COLO829 (cell line): ENCODE measurements at regions not wholly inside any gene's neighbourhood (a gene's known extent, or its start where the extent isn't known, plus 50 kb on each side); places are given as distances from the start of the nearest gene placed in this dataset.
"Not testable (repeated sequence)": the region's sequence is repeated elsewhere in the genome, so short reads cannot be mapped to it uniquely, and the experiment has no call there.

Experiments used
- DNase-seq: peaks from one replicate; pipeline ENCODE4 v3.0.0; 2012; ENCODE audit warnings: low spot score

DNA sequence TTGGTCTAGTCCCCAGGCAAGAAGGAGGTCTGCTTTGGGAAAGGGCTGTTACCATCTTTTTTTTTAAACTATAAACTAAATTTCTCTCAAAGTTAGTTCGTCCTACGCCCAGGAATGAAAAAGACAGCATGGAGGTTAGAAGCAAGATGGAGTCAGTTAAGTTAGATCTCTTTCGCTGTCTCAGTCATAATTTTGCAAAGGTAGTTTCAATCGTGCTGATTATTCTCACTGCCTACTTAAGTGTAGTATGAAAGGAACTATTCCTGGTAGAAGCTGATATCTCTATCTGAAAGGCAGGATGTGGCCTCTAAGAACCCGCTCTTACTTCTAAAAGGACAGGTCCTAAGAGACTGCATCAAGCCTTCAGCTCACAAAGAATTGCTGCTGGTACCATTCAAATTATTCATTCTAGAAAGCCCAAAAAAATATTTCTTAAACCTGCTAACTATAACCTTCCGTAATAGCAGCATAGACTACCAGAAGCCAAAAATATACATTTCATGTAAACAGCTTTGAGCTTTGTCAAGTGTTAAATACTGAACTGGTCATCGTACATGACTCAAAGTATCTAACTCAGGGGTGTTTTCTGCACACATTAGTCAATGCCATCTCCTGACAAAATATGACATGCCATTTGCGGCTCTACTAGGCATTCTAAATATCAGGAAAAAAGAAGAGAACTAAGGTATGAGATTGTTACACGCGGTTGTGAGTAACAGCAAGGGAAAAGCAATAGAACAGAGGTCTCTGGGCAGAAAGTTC lies 96.0 kb upstream of the CCDC80 start:
- DNase-seq = no peak

GRCh38 chr3:112736386-112736785 lies 95.4 kb upstream of the CCDC80 start:
- DNase-seq = no peak

GRCh38 chr3:112735926-112736325 lies 95.0 kb upstream of the CCDC80 start:
- DNase-seq = no peak

DNA sequence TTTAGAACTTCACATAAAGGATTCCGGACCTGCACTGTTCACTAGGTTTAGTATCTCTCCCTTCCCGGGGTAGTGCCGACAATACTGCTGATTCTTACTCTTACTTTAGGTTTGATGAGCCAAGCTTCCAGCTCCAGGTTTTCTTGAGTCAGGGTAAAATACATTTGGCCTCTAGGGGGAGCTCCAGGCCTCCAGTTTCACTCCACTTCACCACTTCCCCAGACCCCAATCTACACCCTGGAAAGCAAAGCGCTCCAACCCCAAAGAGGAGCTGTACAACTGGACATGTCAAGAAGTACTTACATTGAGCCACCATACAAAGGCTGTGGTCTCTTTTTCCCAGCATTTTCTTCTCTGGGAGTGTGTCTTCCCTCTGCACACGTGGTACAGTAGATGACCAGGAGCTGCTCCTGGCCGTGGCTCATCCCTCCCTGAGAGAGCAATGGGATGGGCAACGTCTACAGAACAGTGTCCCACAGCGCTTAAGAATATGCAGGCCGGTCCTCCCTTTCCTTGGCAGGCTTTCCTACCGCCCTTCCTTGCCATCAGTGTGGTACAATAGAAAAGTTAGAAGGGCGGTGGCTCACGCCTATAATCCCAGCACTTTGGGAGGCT lies 93.9 kb upstream of the CCDC80 start:
- DNase-seq = peak; percentile 54

DNA sequence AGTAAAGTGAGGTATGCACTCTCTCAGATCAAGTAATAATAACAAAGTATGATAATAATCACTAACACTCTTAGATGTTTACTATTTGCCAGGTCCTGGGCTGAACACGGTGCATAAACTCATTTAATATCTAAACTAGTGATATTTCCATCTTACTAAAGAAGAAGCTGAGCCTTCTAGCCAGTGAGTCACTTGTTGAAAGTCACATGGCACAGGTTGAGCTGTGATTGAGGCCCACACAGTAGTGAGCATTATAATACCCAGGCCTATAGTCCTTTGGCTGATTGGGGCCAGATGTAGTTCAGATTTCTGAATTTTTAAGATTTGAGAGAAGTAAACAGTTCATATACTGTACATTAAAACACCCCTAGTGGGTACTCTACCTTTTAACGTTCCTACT lies 93.2 kb upstream of the CCDC80 start:
- DNase-seq = no peak

DNA sequence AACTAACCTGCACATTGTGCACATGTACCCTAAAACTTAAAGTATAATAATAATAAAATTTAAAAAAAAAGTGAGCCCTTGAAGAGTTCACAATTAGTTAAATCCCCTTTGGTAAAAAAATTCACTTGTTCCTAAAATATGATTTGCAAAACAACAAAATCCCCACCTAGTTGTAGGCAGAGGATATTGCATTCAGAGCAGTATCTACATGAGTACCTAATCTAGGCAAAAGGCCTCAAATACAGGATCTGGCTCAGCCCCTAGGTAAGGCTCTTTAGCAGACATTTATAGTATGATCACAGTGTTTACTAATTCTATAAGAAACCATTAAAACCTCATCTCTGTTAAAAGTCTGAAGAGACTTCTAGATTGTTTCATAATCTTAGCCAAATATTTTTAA lies 89.3 kb upstream of the CCDC80 start:
- DNase-seq = no peak

- no peak for DNase-seq
Observed at GRCh38 chr3:112721231-112721630, 80.3 kb upstream of the CCDC80 start.

DNA sequence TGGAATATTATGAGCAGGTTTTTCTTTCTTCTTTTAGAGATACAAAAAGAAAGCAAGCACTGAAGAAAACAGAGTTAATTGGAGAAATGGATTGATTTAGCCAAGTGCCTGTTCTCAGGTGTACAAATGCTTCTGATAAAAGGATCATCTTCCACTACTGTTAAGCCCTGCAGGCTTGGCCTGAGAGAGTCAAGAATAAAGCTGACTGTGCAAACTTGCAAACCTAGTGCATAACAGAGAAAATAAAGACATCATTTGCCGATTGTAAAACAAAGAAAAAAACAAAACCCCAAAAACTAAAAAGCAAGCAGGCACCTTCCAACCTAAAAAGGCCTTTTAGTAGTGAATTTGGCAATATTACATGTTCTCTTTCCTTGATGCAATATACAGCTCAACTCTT lies 78.0 kb upstream of the CCDC80 start:
- DNase-seq = no peak

- no peak for DNase-seq
Observed at GRCh38 chr3:112718516-112718915, 77.6 kb upstream of the CCDC80 start.

- no peak for DNase-seq
Observed at GRCh38 chr3:112709911-112710310, 69.0 kb upstream of the CCDC80 start.

GRCh38 chr3:112699436-112699978 lies 58.6 kb upstream of the CCDC80 start:
- DNase-seq = no peak

DNA sequence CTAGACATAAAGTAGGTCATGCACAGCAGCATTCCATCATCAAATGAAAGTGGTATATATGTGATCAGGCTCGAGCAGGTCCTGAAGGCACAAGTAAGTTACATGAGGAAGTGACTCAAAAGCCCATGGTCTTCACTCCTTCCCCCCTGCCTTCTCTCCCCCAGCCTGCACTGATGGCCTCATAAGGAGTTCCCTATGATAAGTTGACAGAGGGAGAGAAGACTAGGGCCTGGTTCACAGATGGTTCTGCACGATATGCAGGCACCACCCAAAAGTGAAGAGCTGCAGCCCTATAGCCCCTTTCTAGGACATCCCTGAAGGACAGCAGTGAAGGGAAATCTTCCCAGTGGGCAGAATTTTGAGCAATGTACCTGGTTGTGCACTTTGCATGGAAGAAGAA lies 57.5 kb upstream of the CCDC80 start:
- DNase-seq = not testable (repeated sequence)

GRCh38 chr3:112696244-112696643 lies 55.3 kb upstream of the CCDC80 start:
- not testable (repeated sequence) for DNase-seq

GRCh38 chr3:112695377-112696108 lies 54.6 kb upstream of the CCDC80 start:
- not testable (repeated sequence) for DNase-seq

GRCh38 chr3:112694906-112695305 lies 54.0 kb upstream of the CCDC80 start:
- not testable (repeated sequence) for DNase-seq

GRCh38 chr3:112693186-112693585 lies 52.2 kb upstream of the CCDC80 start:
- DNase-seq = no peak
